ENCODE measurements at regions not wholly inside any gene's neighbourhood (a gene's known extent, or its start where the extent isn't known, plus 50 kb on each side); places are given as distances from the start of the nearest gene placed in this dataset.
"Not testable (repeated sequence)": the region's sequence is repeated elsewhere in the genome, so short reads cannot be mapped to it uniquely, and the experiment has no call there.

GRCh38 chr20:12130781-12131180 is 213.1 kb downstream of the BTBD3 start:
- no peak for DNase-seq

DNA sequence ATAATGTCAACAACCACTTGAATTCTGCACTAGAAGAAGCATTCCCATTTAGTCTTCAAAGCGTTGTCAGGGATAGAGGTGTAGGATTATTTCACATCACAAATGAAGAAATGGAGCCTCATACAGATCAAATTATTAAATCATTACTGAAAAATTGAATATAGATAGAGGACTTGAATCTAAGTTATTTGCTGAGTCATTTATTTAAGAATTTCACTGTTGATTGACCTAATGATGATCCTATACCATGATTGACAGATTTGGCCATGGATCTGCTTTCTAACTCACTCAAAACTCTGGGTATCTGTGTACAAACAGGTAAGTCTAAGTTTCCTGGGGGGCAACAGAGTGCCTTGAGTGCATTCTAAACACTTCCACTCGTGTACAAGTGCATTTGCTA is 215.9 kb downstream of the BTBD3 start:
- no peak for DNase-seq

GRCh38 chr20:12145951-12146350 is 228.3 kb downstream of the BTBD3 start:
- DNase-seq, result not testable (repeated sequence)

DNA sequence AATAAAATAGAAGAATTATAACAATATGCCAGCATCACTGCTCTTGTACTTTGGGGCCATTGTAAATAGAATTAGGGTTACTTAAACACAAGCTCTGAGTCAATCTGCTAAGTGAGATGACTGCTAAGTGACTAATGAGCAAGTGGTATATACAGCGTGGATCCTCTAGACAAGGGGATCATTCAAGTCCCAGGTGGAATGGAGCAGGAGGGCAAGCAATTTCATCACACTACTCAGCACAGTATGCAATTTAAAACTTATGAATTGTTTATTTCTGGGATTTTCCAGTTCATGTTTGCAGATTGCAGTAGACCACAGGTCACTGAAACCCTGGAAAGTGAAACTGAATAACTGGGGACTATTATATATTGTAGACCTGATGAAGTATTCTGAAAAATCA is 235.3 kb downstream of the BTBD3 start:
- DNase-seq, result no peak

GRCh38 chr20:12153628-12154027 is 235.9 kb downstream of the BTBD3 start:
- no peak for DNase-seq

DNA sequence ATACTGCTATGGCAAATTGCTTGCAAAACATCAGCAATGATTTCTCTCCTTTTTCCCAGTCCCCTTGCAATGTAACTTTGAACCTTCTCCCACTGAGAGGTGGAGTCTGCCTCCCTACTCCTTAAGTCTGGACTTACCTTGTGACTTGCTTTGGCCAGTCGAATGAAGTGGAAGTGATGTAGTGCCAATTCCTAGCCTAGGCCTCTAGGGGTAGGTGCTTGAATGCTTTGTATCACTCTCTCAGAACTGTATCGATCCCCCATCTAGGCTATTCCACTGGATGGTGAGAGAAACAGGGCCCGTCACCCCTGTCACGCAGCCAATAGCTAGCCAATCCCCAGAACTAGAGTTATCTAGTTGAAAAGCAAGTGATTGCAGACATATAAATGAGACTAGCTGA is 238.6 kb downstream of the BTBD3 start:
- no peak for DNase-seq

DNA sequence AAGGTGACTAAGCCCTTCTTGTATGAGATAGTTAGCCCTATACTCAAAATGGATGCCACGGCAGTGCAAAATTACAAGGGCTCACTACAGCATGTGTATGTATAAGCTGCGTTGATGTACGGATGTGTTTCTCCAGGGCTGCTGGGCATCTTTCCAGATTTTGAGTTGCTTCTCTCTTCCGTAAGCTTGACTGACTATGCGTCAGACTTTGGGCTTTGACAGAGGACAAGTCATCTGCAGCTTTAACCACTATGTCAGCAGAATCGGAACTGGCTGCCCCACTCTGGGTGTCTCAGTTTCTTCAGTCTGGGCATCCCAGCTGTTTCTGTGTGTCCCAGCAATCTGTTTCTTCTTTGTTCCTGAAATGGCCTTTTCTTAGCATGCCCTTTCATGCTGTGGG is 241.6 kb downstream of the BTBD3 start:
- no peak for DNase-seq

DNA sequence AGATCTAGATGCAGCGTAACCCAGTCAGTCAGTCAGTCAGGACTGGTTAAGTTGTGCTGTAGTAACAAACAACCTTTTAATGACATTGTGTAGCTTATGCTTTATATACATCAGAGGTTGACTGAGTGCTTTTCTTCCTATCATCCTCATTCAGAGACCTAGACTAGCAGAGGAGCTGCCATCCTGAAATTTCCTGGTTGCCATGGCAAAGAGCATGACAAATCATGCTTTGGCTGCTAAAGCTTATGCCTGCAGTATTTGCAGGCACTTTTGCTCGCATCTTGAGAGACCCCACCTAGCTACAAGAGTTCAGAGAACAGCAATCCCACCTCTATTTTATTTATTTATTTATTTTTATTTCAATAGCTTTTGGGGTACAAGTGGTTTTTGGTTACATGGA is 244.0 kb downstream of the BTBD3 start:
- no peak for DNase-seq

DNA sequence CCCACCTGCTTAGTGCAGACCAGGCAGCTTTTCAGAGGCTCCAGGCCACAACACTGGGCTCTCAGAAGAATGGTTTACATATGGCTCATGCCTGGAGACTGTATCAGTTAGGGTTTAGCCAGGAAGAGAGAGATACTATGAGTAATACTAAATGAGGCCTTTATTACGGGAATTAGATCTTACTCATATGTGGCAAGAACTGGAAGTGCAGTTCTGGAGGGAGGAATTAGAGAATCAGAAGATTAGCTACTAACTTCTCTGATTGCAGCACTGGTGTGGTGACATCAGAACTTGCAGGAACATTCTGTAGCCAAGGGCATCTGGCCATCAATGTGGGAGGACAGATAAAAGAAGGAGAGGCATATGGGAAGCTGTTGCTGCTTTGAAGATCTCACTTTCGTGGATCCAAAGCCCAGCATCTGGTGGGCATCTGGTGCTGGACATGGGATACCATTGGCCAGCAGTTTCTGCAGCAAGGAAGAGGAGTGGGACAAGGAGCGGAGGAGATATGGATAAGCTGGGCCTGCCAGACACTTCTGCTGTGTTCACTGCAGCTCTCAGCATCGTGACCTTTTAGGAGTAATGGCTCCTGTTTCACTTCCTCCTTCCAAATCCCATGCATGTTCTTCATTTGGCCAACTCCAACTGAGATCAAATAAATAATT is 248.5 kb downstream of the BTBD3 start:
- DNase-seq, result no peak

- no peak for DNase-seq
Observed at GRCh38 chr20:12170406-12170805, 252.7 kb downstream of the BTBD3 start.

DNA sequence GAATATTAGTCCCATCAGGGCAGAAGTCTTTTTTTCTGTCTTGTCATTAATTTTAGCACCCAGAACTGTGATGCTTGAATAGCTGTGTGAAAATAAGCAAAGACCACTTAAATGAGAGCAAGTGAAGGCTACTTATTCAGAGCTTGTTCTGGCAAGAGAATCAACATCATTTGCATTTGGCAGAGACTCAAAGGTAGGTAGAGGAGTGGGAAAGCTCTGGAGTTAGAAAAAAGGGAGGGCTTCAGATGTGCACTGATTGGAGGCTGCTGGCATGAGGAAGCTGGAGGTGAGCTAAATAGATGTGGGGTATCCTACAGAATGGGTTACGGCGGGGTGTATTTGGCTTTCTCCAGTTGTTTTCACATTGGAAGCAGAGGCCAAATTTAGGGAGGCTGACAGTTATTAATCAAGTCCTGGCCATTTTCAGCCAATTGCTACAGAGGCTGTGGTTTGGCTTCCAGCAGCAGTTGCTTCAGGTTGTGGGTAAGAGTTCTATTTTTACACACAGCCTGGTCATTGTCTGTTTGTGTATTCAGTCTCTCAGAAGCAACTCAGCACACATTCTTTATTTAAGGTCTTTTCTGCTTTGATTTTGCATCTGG is 254.3 kb downstream of the BTBD3 start:
- peak; percentile 20 to 35 for DNase-seq

GRCh38 chr20:12173347-12174012 is 255.8 kb downstream of the BTBD3 start:
- no peak for DNase-seq

DNA sequence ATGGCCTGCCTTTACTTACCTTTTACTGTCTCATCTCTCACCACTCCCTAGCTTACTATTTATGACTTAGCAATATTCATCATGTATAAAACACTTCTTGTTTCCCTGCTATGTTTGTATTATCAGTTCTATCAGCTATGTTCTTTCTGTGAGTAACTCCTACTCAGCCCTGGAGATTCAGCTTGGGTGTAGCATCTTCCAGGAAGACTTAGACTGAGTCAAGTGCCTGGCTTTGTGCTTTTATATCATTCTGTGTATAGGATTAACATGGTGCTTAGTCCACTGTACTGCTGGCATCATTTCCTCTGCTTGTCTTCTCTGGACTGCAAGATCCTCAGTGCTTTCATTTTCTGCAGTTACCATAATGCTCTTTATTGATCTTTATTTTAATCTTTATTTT is 257.8 kb downstream of the BTBD3 start:
- no peak for DNase-seq

- peak in 1 of 2 experiments; percentile 58 for DNase-seq
Observed at GRCh38 chr20:12177657-12178293, 260.1 kb downstream of the BTBD3 start.

DNA sequence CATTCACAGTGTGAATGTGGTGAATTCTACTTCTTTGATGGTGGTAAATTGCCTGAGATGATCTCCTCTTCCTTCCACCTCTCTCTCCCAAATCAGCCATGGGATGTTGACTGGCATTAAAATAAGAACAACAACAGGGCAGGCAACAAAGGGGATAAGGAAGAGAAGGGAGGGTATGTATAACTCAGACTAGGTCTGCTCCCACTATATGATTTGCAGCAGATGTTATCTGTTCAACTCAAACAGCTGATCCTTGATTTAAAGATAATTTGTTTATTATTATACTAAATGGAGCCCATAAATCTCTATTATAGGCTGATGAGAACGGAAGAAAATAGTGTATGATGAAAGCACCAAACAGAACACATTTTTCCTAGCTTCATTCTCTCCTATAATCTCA is 262.0 kb downstream of the BTBD3 start:
- DNase-seq, result peak in 1 of 2 experiments; percentile 26

DNA sequence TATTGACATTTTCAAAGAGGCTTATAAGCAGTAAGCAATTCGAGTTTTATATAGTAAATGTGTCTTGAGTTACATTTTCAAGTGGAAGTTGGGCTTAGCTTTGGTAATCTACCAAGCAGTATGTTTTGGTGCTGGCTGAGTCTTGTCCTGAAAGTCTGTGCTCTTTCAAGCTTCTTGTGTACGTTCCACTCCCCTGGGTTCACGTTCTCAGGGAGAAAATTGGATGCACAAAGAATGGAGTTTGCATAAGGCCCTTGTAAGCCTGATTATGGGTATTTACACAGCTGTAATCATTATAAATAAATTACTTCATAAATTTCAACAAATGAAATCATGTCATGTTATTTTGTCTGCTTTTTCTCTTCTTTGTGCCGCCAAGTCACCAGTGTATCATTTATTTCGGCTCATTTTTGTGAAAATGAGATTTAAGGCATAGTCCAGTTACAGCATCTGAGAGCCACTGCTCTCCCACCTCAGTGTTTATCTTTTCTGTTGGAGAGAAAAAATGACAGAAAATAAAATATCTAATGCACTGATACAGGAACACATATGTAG is 262.5 kb downstream of the BTBD3 start:
- peak; percentile 60 to 66 for DNase-seq

- DNase-seq, result no peak
Observed at GRCh38 chr20:12198281-12198680, 280.6 kb downstream of the BTBD3 start.

DNA sequence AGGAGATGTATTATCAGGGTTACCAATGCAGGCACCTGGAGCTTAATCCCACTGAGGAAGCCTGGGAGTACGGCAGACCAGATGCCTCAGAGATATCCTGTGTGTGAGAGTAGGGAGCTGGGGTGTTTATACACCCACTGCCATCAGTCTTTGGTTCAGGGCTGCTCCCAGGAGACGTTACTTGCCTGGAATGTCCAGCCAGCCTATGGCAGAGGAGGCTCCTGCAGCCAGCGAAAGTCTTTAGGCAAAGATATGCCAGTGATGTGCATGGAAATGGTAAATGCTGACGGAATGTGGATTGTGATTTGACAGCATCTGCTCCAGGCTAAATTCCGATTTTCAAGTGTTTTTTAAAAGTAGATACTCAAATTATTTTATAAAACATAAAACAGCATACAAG is 282.0 kb downstream of the BTBD3 start:
- DNase-seq, result no peak

DNA sequence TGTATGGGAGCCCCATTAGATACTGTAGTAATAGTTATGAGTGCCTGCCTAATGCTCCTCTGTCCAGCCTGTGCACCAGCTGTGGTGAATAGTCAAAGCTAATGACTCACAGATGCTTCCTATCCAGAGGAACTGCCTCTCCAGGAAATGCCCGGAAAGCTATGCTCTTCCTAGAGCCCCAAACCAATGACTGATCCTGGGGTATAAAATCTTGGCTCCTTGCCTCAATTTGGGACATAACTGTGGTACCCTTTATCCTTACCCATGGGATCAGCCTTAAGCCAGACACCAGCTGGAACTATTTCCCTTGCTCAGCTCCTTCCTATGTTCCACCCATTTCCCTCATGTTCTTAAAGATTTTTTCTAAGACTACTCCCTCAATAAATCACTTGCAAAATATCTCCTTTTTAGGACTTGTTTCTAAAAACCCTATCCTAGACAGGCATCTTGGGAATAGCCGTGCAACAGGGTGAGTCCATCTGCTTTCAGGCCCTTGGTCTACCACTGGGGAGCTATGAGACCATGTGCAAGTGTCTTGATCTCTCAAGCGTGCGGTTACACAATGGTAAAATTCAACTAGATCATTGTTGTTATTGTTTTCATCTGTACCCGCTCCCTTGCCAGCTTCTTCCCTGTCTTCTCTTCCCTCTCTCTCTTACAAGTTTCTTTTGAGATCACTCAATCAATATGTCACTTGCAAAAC is 283.7 kb downstream of the BTBD3 start:
- DNase-seq, result no peak

DNA sequence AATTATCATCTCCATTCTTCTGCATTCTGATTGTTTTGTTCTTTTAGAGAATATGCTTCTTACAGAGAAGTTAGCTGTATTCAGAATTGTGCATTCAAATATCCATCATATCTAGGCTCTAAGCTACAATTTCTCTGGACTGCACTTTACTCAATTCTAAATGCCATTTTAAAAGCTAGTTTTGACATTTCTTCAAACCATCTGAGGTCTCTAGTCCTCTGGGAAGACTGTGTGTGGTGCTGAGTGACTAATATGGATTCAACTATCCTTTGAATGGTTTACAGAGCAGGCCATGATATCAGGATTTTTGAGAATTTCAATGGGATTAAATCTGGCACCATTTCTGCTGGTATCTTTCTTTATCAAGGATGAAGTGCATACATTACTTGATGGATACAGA is 285.7 kb downstream of the BTBD3 start:
- no peak for DNase-seq

GRCh38 chr20:12203981-12204380 is 286.3 kb downstream of the BTBD3 start:
- DNase-seq, result no peak

DNA sequence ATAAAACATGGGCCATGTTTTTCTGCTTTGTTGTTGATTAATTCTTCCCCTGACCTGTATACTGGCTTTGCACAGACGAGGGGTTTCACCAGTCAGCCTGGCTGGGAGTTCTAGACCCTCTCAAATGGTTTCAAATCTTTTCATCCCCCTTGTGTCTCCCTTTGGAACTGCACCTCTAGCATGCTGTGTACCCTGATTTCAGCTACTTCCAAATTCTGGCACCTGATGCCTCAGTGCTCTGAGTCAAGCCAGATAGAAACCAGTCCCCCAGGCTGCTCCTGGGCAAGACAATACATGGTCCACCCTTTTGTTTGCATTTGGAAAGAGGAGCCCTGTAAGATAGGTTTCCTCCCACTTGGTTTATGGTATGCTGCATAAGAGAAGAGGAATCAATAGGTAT is 290.2 kb downstream of the BTBD3 start:
- peak in 1 of 2 experiments; percentile 55 for DNase-seq

- no peak for DNase-seq
Observed at GRCh38 chr20:12210591-12210990, 292.9 kb downstream of the BTBD3 start.

All from NCI-H526 (cell line).